ENCODE measurements at regions not wholly inside any gene's neighbourhood (a gene's known extent, or its start where the extent isn't known, plus 50 kb on each side); places are given as distances from the start of the nearest gene placed in this dataset.

- no peak for DNase-seq (ENCODE audit: low spot score)
These were observed 100.7 kb upstream of the RTL1 start for GRCh38 chr14:101004176-101004575.

GRCh38 chr14:101004954-101005353 lies 101.4 kb upstream of the RTL1 start:
- DNase-seq (ENCODE audit: low spot score), result no peak

- no peak for DNase-seq (ENCODE audit: low spot score)
These were observed 101.9 kb upstream of the RTL1 start for GRCh38 chr14:101005447-101005846.

- DNase-seq (ENCODE audit: low spot score), result no peak
These were observed 102.5 kb upstream of the RTL1 start for GRCh38 chr14:101006008-101006407.

GRCh38 chr14:101007004-101007614 lies 103.6 kb upstream of the RTL1 start:
- no peak for DNase-seq (ENCODE audit: low spot score)

GRCh38 chr14:101007765-101008164 lies 104.2 kb upstream of the RTL1 start:
- DNase-seq (ENCODE audit: low spot score), result no peak

- DNase-seq (ENCODE audit: low spot score), result no peak
These were observed 104.7 kb upstream of the RTL1 start for GRCh38 chr14:101008196-101008595.

GRCh38 chr14:101008631-101009336 lies 105.3 kb upstream of the RTL1 start:
- DNase-seq (ENCODE audit: low spot score), result no peak

- no peak for DNase-seq (ENCODE audit: low spot score)
These were observed 106.0 kb upstream of the RTL1 start for GRCh38 chr14:101009531-101009930.

GRCh38 chr14:101010293-101010692 lies 106.8 kb upstream of the RTL1 start:
- no peak for DNase-seq (ENCODE audit: low spot score)

GRCh38 chr14:101010835-101011234 lies 107.3 kb upstream of the RTL1 start:
- DNase-seq (ENCODE audit: low spot score), result no peak

- no peak for DNase-seq (ENCODE audit: low spot score)
These were observed 113.7 kb upstream of the RTL1 start for GRCh38 chr14:101017209-101017608.

GRCh38 chr14:101017806-101018560 lies 114.5 kb upstream of the RTL1 start:
- no peak for DNase-seq (ENCODE audit: low spot score)

GRCh38 chr14:101018561-101019290 lies 115.2 kb upstream of the RTL1 start:
- DNase-seq (ENCODE audit: low spot score), result no peak

- no peak for DNase-seq (ENCODE audit: low spot score)
These were observed 116.0 kb upstream of the RTL1 start for GRCh38 chr14:101019541-101019940.

GRCh38 chr14:101019990-101020710 lies 116.6 kb upstream of the RTL1 start:
- DNase-seq (ENCODE audit: low spot score), result no peak

- DNase-seq (ENCODE audit: low spot score), result no peak
These were observed 117.4 kb upstream of the RTL1 start for GRCh38 chr14:101020834-101021370.

- DNase-seq (ENCODE audit: low spot score), result no peak
These were observed 118.6 kb upstream of the RTL1 start for GRCh38 chr14:101022121-101022520.

- DNase-seq (ENCODE audit: low spot score), result no peak
These were observed 119.5 kb upstream of the RTL1 start for GRCh38 chr14:101022916-101023435.

- DNase-seq (ENCODE audit: low spot score), result no peak
These were observed 121.2 kb upstream of the RTL1 start for GRCh38 chr14:101024686-101025085.

- no peak for DNase-seq (ENCODE audit: low spot score)
These were observed 121.6 kb upstream of the RTL1 start for GRCh38 chr14:101025131-101025530.

Measured in hematopoietic multipotent progenitor cell treated with erythropoietin and hydrocortisone succinate and interleukin-3 and kit ligand, for 17 days (in vitro differentiated cells).